T-helper 9 cell (primary cell): ENCODE measurements at regions not wholly inside any gene's neighbourhood (a gene's known extent, or its start where the extent isn't known, plus 50 kb on each side); places are given as distances from the start of the nearest gene placed in this dataset.

Source experiments
- DNase-seq: peaks from one replicate; pipeline ENCODE4 v3.0.0-alpha.2; 2020

GRCh38 chr2:137826373-137827372 lies 137.6 kb upstream of the HNMT start:
- DNase-seq, result no peak

GRCh38 chr2:137828624-137829023 lies 135.6 kb upstream of the HNMT start:
- DNase-seq, result no peak

GRCh38 chr2:137829251-137829650 lies 135.0 kb upstream of the HNMT start:
- DNase-seq, result no peak

- no peak for DNase-seq
Measured at GRCh38 chr2:137834760-137835379, 129.4 kb upstream of the HNMT start.

- no peak for DNase-seq
Measured at GRCh38 chr2:137836671-137837070, 127.6 kb upstream of the HNMT start.

- no peak for DNase-seq
Measured at GRCh38 chr2:137837830-137838229, 126.4 kb upstream of the HNMT start.

GRCh38 chr2:137838255-137839092 lies 125.8 kb upstream of the HNMT start:
- no peak for DNase-seq

GRCh38 chr2:137842430-137842829 lies 121.8 kb upstream of the HNMT start:
- no peak for DNase-seq

- no peak for DNase-seq
Measured at GRCh38 chr2:137842952-137843351, 121.3 kb upstream of the HNMT start.

- DNase-seq, result no peak
Measured at GRCh38 chr2:137845422-137845821, 118.9 kb upstream of the HNMT start.

- DNase-seq, result no peak
Measured at GRCh38 chr2:137846993-137847392, 117.3 kb upstream of the HNMT start.

GRCh38 chr2:137847443-137847842 lies 116.8 kb upstream of the HNMT start:
- DNase-seq, result no peak

GRCh38 chr2:137857881-137858280 lies 106.4 kb upstream of the HNMT start:
- DNase-seq, result no peak

GRCh38 chr2:137862651-137863050 lies 101.6 kb upstream of the HNMT start:
- no peak for DNase-seq

GRCh38 chr2:137865954-137866540 lies 98.2 kb upstream of the HNMT start:
- DNase-seq, result peak; percentile 37

- no peak for DNase-seq
Measured at GRCh38 chr2:137870682-137871081, 93.6 kb upstream of the HNMT start.

- no peak for DNase-seq
Measured at GRCh38 chr2:137872577-137872976, 91.7 kb upstream of the HNMT start.

- no peak for DNase-seq
Measured at GRCh38 chr2:137873536-137874244, 90.6 kb upstream of the HNMT start.

GRCh38 chr2:137879121-137879520 lies 85.2 kb upstream of the HNMT start:
- DNase-seq, result no peak

GRCh38 chr2:137881711-137882110 lies 82.6 kb upstream of the HNMT start:
- DNase-seq, result no peak

- no peak for DNase-seq
Measured at GRCh38 chr2:137886083-137886831, 78.0 kb upstream of the HNMT start.
